ENCODE measurements at regions not wholly inside any gene's neighbourhood (a gene's known extent, or its start where the extent isn't known, plus 50 kb on each side); places are given as distances from the start of the nearest gene placed in this dataset.

DNA sequence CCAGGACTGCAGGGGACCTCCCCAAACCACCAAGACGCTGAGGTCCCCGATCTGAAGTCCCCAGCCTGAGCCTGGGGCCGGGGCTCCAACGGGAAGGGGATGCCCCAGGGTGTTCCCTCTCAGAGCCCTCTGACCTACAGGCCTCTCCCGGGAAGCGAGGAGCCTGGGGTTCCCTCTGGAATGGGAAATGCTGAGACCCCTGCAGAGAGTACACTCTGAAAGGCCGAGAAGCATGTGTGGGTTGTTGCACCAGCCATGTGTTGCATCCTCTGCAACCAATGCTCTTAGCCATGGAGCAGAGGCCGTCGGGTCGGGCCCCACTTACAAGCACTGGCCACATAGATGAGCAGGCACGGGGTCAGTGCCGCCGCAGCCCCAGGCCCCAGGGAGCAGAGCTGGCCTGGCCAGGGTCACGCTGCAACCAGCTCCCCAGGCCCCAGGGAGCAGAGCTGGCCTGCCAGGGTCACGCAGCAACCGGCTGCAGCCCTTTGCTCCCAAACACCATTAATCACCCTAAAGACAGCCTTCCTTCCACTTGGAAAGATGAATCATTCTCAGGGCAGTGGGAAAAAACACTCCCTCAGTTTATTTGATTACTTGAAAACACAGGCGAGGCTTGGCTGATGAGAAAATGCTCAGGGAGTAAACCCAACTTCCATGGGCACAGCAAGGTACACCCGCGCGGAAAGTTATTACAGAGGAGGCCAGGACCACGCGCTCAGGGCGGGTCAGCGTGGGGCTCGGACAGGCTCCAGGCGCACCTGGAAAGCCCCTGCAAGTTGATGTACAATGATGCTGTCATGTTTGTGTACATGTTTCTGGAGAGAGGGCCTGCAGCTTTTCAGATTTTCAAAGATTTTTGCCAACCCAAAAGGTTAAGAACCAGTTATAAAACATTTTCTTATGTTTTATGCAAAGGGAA lies 78.0 kb upstream of the AFDN start:
- TF ChIP-seq, protein P1, sequence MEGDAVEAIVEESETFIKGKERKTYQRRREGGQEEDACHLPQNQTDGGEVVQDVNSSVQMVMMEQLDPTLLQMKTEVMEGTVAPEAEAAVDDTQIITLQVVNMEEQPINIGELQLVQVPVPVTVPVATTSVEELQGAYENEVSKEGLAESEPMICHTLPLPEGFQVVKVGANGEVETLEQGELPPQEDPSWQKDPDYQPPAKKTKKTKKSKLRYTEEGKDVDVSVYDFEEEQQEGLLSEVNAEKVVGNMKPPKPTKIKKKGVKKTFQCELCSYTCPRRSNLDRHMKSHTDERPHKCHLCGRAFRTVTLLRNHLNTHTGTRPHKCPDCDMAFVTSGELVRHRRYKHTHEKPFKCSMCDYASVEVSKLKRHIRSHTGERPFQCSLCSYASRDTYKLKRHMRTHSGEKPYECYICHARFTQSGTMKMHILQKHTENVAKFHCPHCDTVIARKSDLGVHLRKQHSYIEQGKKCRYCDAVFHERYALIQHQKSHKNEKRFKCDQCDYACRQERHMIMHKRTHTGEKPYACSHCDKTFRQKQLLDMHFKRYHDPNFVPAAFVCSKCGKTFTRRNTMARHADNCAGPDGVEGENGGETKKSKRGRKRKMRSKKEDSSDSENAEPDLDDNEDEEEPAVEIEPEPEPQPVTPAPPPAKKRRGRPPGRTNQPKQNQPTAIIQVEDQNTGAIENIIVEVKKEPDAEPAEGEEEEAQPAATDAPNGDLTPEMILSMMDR (IDR thresholded peaks at IDR 0.05; ENCODE audit: insufficient read depth, low read length, poor library complexity, severe bottlenecking) = no peak
- no peak for TF ChIP-seq EZH2phosphoT487 (conservative IDR thresholded peaks at IDR 0.05; ENCODE audit: low read length)
